OCI-LY3 (cell line): ENCODE measurements at regions not wholly inside any gene's neighbourhood (a gene's known extent, or its start where the extent isn't known, plus 50 kb on each side); places are given as distances from the start of the nearest gene placed in this dataset.
A peak's percentile ranks its signal among the peaks of the same experiment; 100 is the strongest.

Experiments used
- H2AFZ ChIP-seq: fragments of 200-600, 300-600 bp; shearing (Covaris generic); 2 replicates; pipeline ENCODE4 v1.6.0; 2014; ENCODE audit warnings: antibody characterized with exemption, low read depth, low read length
- H3K27ac ChIP-seq: fragments of 200-600, 300-600 bp; sonication (generic); 2 replicates; pipeline ENCODE4 v1.5.1; 2014; ENCODE audit warnings: mild to moderate bottlenecking, low read length, moderate library complexity, mixed read lengths
- H3K27me3 ChIP-seq: fragments of 200-600, 300-600 bp; sonication (generic); 2 replicates; pipeline ENCODE4 v1.6.1; 2014; ENCODE audit warnings: low read depth, low read length, mixed read lengths
- H3K36me3 ChIP-seq: fragments of 200-600, 300-600 bp; sonication (generic); replicated peaks from 2 replicates; pipeline ENCODE3; 2014; ENCODE audit warnings: low read depth, low read length, mixed read lengths
- H3K4me1 ChIP-seq: fragments of 300-600, 200-600 bp; sonication (generic); 2 replicates; pipeline ENCODE4 v1.6.1; 2014; ENCODE audit warnings: low read length, mixed read lengths
- H3K4me2 ChIP-seq: fragments of 200-600, 300-600 bp; sonication (generic); 2 replicates; pipeline ENCODE4 v1.6.1; 2014; ENCODE audit warnings: low read length, mixed read lengths
- H3K4me3 ChIP-seq: fragments of 300-600, 200-600 bp; sonication (generic); 2 replicates; pipeline ENCODE4 v1.5.1; 2014; ENCODE audit warnings: antibody characterized with exemption, mild to moderate bottlenecking, low read length, moderate library complexity
- H3K79me2 ChIP-seq: fragments of 300-600, 200-600 bp; shearing (Covaris generic); 2 replicates; pipeline ENCODE4 v1.6.1; 2014; ENCODE audit warnings: mild to moderate bottlenecking, low read length, mixed read lengths
- H3K9ac ChIP-seq: fragments of 300-600, 200-600 bp; shearing (Covaris generic); 2 replicates; pipeline ENCODE4 v1.6.0; 2014; ENCODE audit warnings: mild to moderate bottlenecking, low read length, moderate library complexity
- H3K9me3 ChIP-seq: fragments of 200-600, 300-600 bp; shearing (Covaris generic); 2 replicates; pipeline ENCODE4 v1.6.1; 2014; ENCODE audit warnings: low read length, mixed read lengths; ENCODE audit not compliant: insufficient read depth
- H4K20me1 ChIP-seq: fragments of 200-600, 300-600 bp; sonication (generic); 2 replicates; pipeline ENCODE4 v1.6.1; 2016; ENCODE audit warnings: low read length, mixed read lengths; ENCODE audit not compliant: insufficient read depth
- EZH2phosphoT487 ChIP-seq: fragments of 200-600 bp; shearing (Covaris generic); IDR thresholded peaks from 2 replicates; pipeline ENCODE4 v1.6.1; 2018; ENCODE audit warnings: antibody characterized with exemption, mixed run types, low read depth
- TF ChIP-seq, protein P1 (sequence below): fragments of 200-600, 300-600 bp; sonication (generic); IDR thresholded peaks from 2 replicates; pipeline ENCODE4 v1.5.1; 2014; ENCODE audit warnings: antibody characterized with exemption, low read length, low read depth

DNA sequence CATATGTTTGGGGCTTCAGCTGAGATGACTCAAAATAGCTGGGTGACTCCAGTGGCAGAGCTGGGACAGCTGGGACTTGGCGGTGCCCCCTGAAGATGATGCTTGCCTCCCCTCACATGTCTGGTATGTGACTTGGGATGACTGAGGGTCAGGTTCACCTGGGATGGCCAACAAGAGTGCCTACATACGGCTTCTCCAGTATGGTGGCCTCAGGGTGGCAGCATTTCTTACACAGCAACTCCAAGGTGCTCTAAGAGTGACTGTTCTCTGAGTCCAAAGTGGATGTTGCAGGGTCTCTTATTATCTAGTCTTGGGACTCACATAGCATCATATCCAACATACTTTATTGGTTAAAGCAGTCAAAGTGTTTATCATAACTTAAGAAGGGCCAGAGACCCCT is 87.8 kb upstream of the CENPW start:
- Histone ChIP-seq H3K9me3 (no peaks in the 10 kb centered on the region), H2AFZ (no peak overlapping the region), H3K4me2 (peak overlapping the region; percentile 61), H3K9ac (peak overlapping the region; percentile 22; the same call in 1 of the 2 replicates), H4K20me1 (no peaks in the 10 kb centered on the region), H3K4me3 (peak overlapping the region; percentile 18; the same call in 1 of the 2 replicates), H3K79me2 (no peaks in the 10 kb centered on the region), H3K36me3 (no peaks in the 10 kb centered on the region), H3K27me3 (no peaks in the 10 kb centered on the region), H3K27ac (peak overlapping the region; percentile 78), H3K4me1 (peaks cover 39% of the 10 kb centered on the region)
- no peak for TF ChIP-seq EZH2phosphoT487
- TF ChIP-seq, protein P1, sequence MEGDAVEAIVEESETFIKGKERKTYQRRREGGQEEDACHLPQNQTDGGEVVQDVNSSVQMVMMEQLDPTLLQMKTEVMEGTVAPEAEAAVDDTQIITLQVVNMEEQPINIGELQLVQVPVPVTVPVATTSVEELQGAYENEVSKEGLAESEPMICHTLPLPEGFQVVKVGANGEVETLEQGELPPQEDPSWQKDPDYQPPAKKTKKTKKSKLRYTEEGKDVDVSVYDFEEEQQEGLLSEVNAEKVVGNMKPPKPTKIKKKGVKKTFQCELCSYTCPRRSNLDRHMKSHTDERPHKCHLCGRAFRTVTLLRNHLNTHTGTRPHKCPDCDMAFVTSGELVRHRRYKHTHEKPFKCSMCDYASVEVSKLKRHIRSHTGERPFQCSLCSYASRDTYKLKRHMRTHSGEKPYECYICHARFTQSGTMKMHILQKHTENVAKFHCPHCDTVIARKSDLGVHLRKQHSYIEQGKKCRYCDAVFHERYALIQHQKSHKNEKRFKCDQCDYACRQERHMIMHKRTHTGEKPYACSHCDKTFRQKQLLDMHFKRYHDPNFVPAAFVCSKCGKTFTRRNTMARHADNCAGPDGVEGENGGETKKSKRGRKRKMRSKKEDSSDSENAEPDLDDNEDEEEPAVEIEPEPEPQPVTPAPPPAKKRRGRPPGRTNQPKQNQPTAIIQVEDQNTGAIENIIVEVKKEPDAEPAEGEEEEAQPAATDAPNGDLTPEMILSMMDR, result peak; percentile 71

DNA sequence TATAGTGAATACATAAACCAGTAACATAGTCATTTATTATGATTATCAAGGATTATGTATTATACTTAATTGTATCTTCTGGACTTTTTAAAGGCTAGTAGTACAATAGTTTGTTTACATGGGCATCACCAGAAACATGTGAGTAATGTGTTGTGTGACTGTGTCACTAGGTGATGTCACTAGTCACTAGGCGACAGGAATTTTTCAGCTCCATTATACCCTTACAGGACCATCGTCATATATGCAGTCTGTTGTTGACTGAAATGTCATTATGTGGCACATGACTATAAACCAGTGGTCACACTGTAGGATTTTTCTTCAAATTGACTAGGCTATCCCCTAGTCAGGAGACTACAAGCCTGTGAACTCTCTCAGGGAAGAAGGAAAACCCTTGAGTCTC is 86.5 kb upstream of the CENPW start:
- no peaks in the 10 kb centered on the region for H3K36me3 ChIP-seq
- H2AFZ ChIP-seq, result no peak overlapping the region
- H3K4me2 ChIP-seq, result peak overlapping the region; percentile 72
- H3K27ac ChIP-seq, result peak overlapping the region; percentile 78; the same call in 1 of the 2 replicates
- H3K9me3 ChIP-seq, result no peaks in the 10 kb centered on the region
- H3K27me3 ChIP-seq, result no peaks in the 10 kb centered on the region
- TF ChIP-seq EZH2phosphoT487, result no peak
- TF ChIP-seq, protein P1, result no peak
- peak overlapping the region; percentile 51 for H3K4me3 ChIP-seq
- no peaks in the 10 kb centered on the region for H4K20me1 ChIP-seq
- no peak overlapping the region for H3K9ac ChIP-seq
- peaks cover 39% of the 10 kb centered on the region for H3K4me1 ChIP-seq
- no peaks in the 10 kb centered on the region for H3K79me2 ChIP-seq

DNA sequence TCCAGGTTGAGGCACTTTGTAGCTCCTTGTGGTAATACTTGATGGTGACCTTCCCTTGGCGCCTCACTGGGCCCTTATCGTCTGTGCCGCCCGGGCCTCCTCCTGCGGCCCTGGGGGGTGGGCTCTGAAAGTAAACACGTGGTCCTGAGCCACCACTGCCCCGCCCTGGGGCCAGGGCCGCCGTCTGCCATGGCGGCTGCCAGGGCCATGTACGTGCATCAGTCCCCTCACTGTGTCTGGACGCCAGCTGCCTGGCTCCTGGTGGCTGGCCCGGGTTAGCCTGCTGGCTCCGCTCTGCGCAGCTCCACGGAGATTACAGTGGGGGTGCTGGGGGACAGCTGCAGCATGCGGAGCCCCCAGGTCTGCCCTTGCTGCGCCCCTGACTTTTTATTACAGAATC is 81.8 kb upstream of the CENPW start:
- Histone ChIP-seq H2AFZ (no peak overlapping the region), H3K4me3 (no peak overlapping the region), H3K36me3 (no peaks in the 10 kb centered on the region), H3K4me2 (no peak overlapping the region), H4K20me1 (no peaks in the 10 kb centered on the region), H3K27ac (no peak overlapping the region), H3K27me3 (no peaks in the 10 kb centered on the region), H3K9ac (no peak overlapping the region), H3K79me2 (no peaks in the 10 kb centered on the region), H3K9me3 (no peaks in the 10 kb centered on the region; the same call in 1 of the 2 replicates), H3K4me1 (peaks cover 12% of the 10 kb centered on the region)
- TF ChIP-seq EZH2phosphoT487, result no peak
- TF ChIP-seq, protein P1, result no peak

DNA sequence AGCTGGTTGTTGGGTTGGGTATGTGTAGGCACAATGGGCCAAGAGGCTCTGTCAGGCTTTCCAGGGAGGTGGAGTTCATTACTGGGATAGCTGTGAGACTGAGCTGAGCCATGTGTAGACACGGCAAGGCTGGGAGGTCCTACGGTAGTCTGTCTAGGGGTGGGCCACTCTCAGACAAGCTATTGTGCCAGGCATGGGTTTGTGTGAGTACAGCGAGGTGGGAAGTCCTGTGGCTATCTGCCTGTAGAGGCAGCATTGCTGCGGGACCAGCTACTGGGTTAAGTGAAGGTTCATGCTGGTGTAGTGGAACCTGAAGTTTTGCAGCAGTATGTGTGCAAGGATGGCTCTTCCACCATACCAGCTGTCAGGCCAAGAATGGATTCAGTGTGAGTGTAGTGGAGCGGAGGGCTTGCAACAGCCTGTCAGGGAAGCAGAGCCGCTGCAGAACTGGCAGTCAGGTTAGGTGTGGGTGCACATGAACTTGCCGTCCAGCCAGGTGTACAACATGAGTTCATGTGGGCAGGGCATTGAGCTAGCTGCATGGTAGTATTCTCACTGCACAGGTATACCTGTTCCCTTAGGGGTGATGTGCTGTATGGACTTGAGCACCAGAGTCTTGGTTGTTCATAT is 78.0 kb upstream of the CENPW start:
- H3K9ac ChIP-seq, result no peak overlapping the region
- no peaks in the 10 kb centered on the region; the same call in 1 of the 2 replicates for H3K9me3 ChIP-seq

More for the DNA sequence above, 78.0 kb upstream of the CENPW start:
- no peaks in the 10 kb centered on the region for H3K36me3 ChIP-seq
- H3K4me2 ChIP-seq, result no peak overlapping the region
- H3K4me1 ChIP-seq, result no peaks in the 10 kb centered on the region
- no peak overlapping the region for H3K27ac ChIP-seq
- no peak overlapping the region for H2AFZ ChIP-seq
- H3K79me2 ChIP-seq, result no peaks in the 10 kb centered on the region
- H4K20me1 ChIP-seq, result no peaks in the 10 kb centered on the region
- H3K4me3 ChIP-seq, result no peak overlapping the region
- H3K27me3 ChIP-seq, result no peaks in the 10 kb centered on the region
- TF ChIP-seq, protein P1, result no peak
- TF ChIP-seq EZH2phosphoT487, result no peak
